HG03025 (cell line): ENCODE measurements at regions not wholly inside any gene's neighbourhood (a gene's known extent, or its start where the extent isn't known, plus 50 kb on each side); places are given as distances from the start of the nearest gene placed in this dataset.
"Not testable (repeated sequence)": the region's sequence is repeated elsewhere in the genome, so short reads cannot be mapped to it uniquely, and the experiment has no call there.

Experiments
- ATAC-seq: cut with Tn5 transposase; IDR thresholded peaks from one replicate; pipeline ENCODE4 v1.9.1; 2021; ENCODE audit warnings: mild to moderate bottlenecking, moderate library complexity; ENCODE audit not compliant: unreplicated experiment, low FRiP score

DNA sequence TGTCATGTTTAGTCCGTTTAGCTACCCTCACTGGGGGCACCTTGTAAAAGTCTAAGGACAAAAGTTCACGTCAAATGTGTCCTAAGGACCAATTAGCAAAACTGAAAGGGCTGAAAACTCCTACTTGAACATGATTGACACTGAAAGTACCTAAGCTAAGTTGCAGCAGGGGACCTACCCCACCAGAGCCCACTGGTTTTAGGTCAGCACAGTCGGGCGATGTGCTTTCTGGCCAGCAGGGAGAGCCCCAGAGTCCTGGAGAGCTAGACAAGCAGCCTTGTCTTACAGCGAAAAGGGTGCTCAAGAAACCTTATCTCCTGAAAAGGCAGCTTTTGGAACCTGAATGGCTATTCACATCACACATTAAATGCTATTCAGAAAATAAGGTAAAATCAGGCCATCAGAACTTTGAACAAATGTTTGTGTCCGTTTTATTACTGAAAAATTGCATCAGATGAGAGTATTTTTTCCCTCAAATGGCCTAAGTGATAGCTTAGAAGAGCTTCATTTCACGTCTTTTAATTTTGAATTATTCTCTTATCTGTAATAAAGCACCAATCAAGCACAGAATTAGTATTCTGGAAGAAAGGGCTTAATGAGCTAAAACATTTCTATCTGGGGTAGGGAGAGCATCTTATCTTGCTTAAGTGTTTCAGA lies 52.2 kb upstream of the MKI67 start:
- no peak for ATAC-seq

DNA sequence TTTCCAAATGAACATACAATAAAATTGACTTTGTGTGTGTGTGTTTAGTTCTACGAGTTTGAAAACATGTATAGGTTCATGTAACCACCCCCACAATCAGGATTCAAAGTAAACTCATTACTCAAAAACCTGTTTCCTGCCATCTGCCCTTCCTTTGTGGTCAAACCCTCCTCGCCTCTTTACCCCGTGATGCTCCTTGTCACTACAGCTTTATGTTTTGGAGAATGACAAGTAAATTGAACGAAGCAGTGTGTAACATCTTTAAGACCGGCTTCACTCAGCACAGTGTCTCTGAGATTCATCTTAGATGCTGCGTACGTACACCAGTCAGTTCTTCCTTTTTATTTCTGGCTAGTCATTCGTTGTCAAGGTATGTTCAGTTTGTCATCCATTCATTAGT lies 54.6 kb upstream of the MKI67 start:
- no peak for ATAC-seq

DNA sequence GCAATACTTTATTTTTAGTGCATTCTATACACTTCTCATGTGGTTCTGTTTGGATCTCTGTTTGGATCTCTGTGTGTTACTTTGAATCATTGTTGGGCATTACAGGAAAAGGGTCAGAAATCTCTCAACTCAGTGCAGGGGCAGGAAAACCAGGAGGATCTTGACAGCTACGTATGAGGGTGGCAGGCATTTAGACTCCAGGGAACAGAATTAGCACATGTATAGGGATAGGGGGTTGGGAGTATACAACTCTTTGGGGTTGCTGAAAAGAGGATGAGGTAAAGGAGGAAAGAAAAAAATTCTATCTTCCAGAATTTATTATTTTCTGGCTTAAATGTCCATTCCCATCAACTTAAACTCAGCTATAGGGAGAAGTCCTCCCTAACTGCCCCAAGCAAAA lies 59.4 kb upstream of the MKI67 start:
- no peak for ATAC-seq

GRCh38 chr10:128186959-128187787 lies 61.0 kb upstream of the MKI67 start:
- no peak for ATAC-seq

- ATAC-seq: no peak
These were observed 61.6 kb upstream of the MKI67 start for GRCh38 chr10:128187788-128188185.

DNA sequence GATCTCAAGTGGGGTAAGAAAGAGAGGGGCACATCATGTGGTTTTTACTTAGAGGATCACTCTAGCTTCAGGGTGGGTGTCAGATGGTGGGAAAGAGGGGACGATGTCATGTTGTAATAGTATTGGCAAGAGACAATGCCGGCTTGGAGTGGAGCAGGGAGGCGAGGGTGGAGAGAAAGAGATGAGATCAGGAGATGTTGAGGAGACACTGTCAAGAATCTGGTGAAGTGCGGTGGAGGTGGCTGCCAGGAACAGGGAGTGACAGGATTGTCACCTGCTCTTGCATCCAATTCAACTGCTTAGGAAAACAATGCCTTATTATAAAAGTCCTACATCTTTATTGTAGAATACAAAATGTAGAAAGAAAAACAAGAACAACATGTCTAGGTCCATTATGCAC lies 63.0 kb upstream of the MKI67 start:
- ATAC-seq: no peak

DNA sequence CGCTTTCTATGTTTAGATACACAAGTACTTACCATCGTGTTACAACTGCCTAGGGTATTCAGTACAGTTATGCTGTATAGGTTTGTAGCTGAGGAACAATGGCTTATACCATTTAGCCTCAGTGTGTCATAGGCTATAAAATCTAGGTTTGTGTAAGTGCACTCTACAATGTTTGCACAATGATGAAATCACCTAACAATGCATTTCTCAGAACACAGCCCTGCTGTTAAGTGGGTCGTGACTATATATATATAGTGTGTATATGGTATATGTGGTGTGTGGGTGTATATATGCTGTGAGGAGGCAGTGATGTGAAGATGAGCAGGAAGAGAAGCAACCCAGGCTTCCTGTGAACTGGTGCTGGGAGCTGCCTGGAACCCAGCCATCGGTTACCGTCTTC lies 65.6 kb upstream of the MKI67 start:
- ATAC-seq: no peak

DNA sequence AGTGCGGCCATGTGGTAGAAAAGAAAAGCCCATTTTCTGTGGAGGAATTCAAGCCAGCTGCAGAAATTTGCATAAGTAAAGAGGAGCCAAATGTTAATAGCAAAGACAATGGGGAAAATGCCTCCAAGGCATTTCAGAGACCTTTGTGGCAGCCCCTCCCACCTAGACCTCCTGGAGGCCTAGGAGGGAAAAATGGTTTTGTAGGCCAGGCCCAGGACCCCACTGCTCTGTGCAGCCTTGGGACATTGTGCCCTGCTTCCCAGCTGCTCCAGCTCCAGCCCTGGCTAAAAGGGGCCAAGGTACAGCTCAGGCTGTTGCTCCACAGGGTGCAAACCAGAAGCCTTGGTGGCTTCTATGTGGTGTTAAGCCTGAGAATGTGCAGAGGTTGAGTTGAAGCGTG lies 75.6 kb upstream of the MKI67 start:
- not testable (repeated sequence) for ATAC-seq

DNA sequence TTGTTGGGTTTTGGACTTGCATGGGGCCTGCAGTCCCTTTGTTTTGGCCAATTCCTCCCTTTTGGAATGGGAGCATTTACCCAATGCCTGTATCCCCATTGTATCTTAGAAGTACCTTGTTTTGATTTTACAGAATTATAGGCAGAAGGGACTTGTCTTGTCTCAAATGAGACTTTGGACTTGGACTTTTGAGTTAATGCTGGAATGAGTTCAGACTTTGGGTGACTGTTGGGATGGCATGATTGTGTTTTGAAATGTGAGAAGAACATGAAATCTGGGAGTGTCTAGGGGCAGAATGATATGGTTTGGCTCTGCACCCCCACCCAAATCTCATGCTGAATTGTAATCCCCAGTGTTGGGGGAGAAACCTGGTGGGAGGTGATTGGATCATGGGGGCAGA lies 76.8 kb upstream of the MKI67 start:
- ATAC-seq: no peak

DNA sequence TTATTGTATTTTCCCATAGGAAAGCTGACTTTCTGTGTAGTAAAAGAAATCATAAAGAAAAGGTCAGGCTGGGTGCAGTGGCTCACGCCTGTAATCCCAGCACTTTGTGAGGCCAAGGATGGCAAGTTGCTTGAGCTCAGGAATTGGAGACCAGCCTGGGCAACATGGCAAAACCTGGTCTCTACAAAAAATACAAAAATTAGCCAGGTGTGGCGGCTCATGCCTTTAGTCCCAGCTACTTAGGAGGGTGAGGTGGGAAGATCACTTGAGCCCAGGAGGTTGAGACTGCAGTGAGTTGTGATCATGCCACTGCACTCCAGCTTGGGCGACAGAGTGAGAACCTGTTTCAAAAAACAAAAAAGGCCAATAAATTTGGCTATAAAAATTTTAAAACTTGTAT lies 79.4 kb upstream of the MKI67 start:
- not testable (repeated sequence) for ATAC-seq

DNA sequence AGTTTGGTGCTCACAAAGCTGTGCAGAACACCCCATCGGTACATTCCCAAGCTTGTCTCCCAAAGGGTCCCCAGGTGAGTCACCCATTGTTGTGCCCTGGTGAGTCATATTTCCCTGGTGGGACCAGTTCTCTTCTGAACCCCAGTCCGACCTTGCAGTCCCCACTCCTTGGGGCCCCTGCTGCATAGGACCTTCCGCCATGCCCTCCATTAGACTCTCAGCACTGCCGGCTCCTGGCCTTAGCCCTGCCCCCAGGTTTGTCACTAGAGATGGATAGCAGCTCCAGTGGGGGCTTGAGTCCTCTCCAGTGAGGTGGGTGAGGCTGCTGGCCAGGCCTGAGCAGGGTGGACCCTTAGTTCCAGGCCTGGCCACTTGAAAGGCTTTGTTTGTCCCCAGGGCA lies 80.5 kb upstream of the MKI67 start:
- no peak for ATAC-seq

GRCh38 chr10:128209862-128210214 lies 83.6 kb upstream of the MKI67 start:
- no peak for ATAC-seq

GRCh38 chr10:128210215-128211063 lies 84.2 kb upstream of the MKI67 start:
- ATAC-seq: no peak

DNA sequence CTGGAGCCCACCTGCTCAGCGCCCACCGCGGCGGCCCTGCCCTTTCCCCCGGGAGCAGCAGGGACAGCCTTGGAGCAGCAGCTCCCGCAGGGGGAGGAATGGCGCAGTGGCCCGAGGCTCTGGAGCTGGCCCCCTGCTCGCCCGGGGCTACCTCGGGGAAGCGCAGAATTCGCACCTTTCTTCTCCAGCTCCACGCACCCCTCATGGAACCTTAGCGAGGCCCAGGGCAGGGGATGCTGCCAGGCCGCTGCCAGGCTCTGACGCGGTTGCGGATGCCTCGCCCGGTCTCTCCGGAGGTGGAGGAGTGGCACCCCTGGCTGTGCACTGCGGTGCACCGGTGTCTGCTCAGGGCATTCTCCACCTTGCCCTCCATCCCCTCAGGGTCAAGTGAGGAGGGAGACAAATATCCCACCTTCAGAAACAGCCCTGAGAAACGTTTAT lies 84.9 kb upstream of the MKI67 start:
- no peak for ATAC-seq

- peak; percentile 94 for ATAC-seq
These were observed 85.9 kb upstream of the MKI67 start for GRCh38 chr10:128211953-128212727.

DNA sequence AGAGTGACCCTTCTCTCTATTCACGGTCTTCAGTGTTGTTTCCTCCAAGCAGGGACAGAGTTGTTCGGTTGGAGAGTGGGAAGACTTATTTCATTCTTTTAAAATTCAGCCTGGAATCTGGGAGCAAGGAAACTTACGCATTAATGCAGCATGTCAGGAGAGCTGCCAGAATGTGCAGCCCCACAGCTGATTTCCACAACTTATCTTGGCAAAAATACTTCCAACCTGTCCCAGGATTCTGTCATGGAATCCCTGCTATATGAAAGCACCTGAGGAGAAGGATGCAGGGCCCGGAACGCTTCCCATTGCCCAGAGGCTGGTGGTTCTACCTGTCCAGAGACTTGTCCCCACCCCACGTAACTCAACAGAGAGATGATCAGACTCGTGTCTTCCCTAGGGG lies 86.9 kb upstream of the MKI67 start:
- no peak for ATAC-seq

GRCh38 chr10:128215733-128216132 lies 89.5 kb upstream of the MKI67 start:
- no peak for ATAC-seq

DNA sequence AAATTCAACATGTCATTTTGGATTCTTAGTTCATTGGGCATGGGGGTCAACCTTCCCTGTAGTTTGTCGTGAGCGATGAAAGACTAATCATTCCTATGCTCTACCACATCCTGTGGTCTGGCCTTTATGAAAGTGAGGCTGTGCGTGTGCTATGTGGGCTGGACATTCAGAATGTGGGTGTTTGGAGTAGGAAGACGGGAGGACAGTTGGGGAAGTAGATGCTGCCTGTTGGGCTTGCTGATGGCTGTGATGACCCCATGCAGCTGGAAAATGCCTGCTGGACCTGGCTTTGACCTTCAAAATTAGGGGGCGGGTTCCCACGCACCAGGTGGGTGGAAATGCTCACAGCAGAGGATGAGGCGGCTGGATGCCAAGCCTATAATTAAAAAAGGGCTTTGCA lies 90.9 kb upstream of the MKI67 start:
- no peak for ATAC-seq

DNA sequence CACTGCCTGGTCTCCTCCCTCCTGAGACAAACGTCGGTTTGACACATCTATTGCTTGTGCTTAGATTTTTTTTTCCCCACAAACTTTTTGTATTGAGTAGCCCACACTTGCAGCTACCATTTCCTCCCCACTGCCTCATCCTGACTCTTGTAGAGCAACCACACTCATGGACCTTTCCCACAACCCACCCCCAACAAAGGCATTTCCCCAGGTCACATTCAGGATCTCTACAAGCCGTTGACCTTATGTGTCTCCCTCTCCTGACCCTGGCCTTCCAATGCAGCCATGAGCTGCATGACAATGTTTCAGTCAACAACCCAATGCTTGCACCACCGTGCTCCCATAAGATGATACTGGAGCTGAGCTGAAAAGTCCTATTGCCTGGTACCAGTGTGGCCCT lies 91.9 kb upstream of the MKI67 start:
- no peak for ATAC-seq

- ATAC-seq: no peak
These were observed 93.1 kb upstream of the MKI67 start for GRCh38 chr10:128219295-128219694.

- ATAC-seq: no peak
These were observed 93.8 kb upstream of the MKI67 start for GRCh38 chr10:128220021-128220420.
